Stimulated activated CD8-positive, alpha-beta memory T cell treated with anti-CD3 and anti-CD28 coated beads, Interleukin-4, amount 100 ng/mL, for 4 hours (primary cell): ENCODE measurements at regions not wholly inside any gene's neighbourhood (a gene's known extent, or its start where the extent isn't known, plus 50 kb on each side); places are given as distances from the start of the nearest gene placed in this dataset.

Source experiments
- DNase-seq, 2 donors: peaks; one replicate each; pipeline ENCODE4 v3.0.0-alpha.2; 2020; ENCODE audit warnings: low read depth in 2 of 2, low spot score in 1 of 2

DNA sequence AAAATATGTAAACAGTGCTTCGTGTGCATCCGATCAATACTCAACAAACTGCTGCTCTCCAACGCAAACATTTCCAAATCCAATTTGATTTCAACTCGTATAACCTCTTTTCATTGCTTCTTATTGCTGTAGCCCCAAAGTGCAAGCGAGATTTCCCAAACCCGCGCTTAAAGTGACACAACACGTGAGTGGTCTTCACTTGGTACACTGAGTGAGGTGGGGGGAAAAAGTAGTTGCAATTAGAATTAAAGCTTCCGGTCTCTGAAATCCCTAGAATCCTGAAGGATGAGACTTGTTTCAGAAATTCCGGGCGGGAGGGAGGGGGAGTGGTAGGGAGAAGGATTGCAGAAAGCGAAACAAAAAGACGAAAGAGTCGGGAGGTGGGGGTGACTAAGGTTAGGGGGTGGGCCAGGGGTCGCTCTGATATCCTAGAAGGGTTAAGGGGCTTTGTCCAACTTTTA, 387.5 kb downstream of the BCAT1 start:
- no peak for DNase-seq

DNA sequence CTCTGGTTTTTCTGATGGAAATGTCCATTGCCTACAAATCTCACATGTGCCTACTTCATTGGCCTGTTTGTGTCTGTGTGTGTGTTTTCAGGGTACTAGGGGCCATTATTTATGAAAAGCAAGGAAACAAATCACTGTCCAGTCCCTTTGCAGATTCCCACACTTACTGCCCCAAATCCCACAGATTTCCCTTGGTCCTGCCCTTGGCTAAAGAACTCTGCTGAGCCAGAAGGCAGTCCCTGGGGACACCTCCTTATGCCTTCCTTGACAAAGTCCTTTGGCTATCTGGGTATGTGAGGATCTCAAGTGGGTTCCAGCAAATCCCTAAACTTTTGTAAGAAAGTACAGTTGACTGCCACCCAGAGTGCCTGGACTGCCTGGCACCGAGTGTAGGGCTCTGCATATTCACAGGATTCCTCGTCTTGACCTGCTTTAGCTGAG, 388.1 kb downstream of the BCAT1 start:
- DNase-seq = no peak

DNA sequence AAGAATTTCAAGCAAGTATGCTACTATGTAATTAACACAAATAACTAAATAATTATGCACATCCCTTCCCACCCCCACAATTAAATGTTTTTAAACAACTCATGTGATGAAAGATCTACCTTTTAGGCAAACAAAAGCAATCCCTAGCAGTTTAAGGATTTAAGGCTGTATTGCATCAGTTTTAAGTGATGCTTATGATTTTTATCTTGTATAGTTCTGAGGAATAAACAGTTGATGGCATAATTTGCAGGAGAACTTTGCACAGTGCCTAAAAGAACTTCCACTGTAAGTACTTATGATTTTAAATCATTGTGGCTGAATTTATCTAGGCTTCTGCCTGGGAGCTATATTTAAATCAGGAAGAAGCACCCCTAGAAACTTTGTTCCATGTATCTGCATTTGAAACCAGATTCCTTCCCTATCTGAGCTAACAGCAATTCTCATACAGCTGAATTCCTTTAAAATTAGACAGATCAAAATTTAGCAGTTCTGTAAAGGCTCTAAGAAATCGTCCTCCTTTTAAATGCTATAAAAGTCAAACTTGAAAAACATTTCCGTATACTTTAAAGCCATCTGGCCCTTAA, 388.6 kb downstream of the BCAT1 start:
- no peak for DNase-seq

DNA sequence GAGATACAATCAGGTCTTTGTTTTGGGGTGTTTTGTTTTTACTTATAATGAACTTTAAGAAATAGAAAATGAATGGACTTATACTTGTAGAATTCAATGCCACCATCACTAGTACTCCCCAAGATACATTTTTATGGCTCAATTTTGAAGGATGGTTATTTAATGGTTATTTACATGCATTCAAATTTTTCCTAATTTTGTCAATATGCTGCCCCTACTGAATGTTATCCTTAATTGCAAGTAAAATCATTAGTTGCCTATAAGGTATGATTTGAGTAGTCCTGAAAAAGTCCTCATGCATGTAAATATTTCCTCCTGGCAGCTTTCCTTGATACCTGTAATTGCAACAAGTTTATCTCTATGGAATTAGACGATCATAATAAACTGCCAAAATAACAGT, 391.2 kb downstream of the BCAT1 start:
- DNase-seq = no peak

DNA sequence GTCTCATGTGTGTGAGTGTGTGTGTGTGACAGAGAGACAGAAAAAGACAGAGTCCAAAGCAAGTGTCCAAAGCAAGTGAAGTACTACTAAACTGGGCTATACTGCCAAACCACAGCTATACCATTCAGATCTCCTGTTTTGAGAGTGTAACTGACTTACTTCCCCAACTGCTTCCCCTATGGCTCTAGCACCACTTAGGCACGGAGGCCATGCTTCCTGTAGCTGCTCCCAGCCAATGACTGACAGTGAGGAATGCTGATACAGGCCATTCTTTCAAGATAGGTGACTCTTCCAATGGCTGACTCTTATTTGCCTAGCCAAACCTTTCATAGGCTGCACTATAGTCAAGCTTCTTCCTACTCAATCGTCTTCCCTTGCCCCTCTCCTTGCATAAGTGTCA, 393.2 kb downstream of the BCAT1 start:
- DNase-seq = no peak

DNA sequence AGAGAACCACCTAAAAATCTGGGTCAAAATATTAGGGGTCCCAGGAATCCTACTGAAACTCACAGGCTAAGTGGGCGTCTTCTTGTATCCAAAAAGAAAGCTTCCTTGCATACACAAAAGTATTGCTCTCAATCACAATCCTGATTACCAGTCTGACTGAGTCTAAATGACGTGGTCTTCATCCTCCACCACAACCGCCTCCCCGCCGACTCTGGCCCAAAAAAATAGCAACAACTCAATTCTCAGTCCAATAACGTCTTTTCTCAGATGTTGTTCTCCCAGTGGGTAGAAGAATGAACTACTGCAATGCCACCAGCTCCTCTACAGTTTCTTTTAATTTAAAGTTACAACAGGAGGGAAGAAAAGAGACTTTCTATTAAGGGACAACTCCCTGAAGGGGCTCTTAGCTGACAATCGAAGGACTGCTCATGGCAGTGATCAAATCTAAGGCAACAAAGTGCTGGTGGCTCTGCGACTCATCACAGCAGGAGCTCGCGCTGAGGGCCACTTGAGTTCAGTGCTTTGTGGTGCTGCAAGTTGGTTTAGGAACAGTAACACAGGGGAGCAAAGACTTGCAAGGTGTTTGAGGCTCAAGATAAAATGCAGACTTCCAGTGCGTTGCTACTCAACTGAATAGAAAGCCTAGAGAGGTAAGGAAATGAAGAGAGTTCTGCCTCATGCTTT, 394.1 kb downstream of the BCAT1 start:
- no peak for DNase-seq

DNA sequence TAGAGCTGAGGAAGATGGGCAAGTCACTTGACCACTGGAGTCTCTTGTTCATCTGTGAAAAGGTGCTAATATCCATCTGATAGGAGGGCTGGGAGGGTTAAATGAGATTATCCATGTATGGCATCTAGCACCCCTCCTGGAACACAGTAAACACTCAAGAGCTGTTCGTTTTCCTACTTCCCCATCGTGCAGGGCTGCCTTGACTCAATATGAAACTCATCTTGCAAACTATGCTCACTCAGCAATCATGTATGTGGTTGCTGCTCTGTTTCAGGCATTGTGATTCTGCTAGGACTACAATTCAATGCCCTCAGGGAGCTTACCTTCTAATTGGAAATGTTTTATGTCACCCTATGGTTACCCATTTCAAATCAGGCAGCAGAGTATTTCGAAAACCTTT, 395.6 kb downstream of the BCAT1 start:
- no peak for DNase-seq

DNA sequence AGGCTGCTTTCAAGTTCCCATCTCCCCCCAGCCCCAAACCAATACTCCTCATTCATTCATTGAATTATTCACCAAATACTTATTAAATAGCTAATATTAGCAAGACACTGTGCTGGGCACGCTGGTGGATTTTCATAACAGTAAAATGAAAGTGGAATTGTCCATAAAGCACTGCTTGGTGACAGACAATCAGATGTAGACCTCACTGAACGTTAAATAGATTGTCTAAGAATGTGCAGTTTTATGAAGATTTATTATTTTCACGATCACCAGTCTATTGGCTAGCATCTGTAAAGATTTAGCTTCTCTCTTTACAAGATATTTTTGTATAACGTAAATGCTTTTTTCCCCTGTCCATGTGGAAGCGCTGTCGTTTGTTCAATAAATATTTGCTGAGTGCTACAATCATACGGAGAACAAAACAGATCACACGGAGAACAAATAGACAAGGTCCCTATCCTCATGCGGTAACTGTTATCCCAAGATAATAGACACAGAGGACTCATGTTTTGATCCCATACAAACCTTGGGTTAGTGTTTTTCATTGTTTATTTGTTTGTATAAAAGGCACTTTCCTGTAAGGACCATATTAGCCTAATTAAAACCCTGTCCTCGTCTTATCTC, 397.6 kb downstream of the BCAT1 start:
- no peak for DNase-seq

DNA sequence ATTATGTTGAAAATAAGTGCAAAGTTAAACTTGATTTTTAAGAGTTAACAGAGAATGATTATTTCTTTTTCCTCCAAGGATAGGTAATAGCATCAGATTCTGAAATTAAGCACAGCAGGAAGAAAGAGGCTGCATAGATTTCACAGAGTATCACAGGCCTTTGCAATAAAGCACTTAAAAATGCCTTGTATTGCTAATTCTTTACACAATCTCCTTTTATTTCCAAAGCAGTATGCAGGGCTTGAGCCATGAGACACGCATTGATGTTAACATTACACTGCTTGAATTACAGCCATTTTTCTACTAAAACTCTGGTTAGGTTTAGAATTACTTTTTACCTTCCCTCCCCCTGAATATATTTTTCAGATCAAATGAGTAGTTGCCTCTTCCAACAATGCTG, 398.3 kb downstream of the BCAT1 start:
- no peak for DNase-seq

DNA sequence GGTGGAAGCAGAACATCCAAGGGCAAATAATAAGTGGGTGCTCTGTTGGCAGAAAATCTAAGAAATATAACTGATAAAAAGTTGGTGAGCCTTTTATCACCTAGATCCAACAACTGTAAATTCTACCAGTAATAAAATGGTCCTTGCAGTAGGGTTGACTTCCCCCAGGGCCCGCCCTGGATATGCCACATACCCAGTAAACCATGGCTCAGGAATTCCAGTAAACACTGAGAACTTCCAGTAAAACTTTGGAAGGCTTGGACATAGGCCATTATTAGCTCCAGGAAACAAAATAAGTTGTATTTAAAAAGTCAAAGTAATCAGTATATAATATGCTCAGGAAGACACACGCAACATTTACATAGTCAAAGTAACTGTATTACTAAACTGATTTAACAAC, 402.2 kb downstream of the BCAT1 start:
- DNase-seq = no peak

DNA sequence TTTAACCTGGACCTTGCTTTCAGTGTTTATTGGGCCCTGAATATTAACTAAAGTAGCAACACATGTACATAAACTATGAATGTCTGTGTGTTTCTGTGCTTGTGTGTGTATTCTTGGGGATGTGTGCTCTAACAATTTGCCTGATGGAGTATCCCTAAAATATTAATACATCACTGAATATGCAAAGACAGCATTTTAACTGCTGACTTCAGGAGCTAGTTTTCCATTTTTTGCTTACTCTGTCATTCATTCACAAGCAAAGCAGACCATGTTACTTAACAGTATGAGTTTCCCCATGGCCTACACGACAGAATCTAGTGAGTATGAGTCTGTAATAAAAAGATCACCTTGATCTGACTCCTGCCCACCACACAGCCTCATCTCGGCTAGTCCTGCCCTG, 402.8 kb downstream of the BCAT1 start:
- DNase-seq = no peak

DNA sequence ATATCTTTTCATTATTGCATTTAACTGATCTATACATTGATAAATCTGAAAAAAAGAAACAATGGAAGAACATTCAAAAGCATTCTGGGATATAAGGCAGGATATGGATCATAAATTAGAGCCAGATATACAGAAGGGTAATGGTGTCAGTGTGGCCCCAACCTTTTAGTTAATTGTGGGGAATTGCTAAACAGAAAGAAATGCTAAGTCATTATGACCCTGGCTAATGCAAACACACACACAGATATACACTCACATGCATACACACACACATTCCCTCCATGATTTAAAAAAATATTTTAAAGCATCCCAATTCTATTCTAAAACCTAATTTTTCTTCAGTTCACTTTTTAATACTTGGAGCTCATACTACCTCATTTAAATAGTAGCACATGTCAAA, 404.5 kb downstream of the BCAT1 start:
- no peak for DNase-seq

DNA sequence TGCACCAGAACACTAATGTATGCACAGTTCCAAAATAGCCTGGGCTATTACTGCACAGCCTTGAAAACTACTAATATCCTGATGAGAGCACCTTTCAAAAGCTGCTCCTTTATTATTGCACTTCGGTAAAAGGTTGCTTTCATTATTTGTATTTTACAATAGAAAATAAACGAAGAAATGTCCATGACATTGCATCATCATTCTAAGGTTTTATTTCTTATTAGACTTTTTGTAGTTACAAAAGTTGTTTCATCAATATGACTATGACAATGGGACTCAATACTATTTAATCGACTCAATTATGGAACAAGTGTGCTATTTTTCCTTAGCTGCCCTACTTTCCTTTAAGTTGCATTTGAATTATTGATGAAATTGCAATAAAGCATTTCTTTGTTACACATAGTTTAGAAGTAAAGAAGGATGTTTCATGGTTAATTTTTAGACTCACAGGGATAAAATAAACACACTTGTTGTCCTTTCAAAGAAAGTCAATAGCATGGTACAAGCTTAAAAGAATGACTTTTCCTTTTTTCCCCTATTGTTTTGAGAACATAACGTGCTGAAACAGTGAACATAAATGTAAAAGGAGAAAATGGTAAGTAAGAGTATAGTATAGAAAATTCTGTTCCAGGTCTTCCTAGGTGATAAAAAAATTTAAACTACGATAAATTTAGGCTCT, 407.6 kb downstream of the BCAT1 start:
- DNase-seq = no peak

DNA sequence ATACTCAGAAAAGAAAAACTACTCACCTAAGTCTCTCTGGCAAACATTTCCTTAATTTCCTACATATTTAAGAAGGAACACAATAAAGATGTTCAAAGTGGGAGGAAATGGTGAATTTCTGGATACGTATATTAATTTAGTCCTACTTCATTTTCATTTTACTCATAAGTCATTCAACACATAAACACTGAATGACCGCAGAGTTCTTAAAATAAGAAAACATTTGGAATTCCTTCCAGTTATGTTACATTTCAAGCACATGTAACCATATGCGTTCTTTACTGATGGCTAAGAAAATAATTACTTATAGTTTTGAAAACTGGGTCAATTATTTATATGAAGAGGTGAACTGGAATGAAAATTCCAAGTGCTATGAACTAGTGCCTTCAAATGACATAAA, 409.3 kb downstream of the BCAT1 start:
- no peak for DNase-seq

DNA sequence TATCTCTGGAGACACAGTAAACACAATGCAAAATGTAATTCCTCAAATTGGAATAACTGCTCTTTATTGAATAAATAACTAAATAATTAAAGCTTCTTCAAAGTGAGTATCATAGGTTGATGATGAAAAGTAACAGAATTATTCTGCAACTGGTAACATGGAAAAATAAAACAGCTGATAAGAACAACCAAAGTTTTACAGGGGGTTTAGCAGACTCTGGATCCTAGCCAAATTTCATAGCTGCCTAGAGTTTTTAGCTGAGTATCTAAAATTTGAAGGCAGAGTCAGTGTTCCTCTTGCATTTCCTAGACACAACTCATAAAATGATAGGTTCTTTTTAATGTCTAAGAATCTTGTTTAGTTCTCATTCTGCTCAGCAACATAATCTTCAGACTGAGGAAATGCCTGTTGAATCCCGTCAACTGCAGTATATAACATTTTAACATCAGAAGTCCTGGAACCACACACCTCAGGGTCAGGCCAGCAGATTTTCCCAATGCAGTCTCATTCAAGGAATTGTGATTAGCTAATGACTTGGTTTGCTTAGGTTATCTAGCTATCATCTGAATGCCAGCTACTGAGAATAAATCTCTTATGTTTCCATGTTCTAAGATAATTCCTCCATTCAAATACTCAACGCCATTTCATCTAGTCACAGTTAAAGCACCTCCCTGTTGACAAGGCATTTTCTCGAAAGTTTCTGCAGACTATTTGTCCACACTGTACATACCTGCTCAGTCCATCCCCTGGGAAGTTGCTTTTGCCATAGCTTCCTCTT, 411.6 kb downstream of the BCAT1 start:
- no peak for DNase-seq

DNA sequence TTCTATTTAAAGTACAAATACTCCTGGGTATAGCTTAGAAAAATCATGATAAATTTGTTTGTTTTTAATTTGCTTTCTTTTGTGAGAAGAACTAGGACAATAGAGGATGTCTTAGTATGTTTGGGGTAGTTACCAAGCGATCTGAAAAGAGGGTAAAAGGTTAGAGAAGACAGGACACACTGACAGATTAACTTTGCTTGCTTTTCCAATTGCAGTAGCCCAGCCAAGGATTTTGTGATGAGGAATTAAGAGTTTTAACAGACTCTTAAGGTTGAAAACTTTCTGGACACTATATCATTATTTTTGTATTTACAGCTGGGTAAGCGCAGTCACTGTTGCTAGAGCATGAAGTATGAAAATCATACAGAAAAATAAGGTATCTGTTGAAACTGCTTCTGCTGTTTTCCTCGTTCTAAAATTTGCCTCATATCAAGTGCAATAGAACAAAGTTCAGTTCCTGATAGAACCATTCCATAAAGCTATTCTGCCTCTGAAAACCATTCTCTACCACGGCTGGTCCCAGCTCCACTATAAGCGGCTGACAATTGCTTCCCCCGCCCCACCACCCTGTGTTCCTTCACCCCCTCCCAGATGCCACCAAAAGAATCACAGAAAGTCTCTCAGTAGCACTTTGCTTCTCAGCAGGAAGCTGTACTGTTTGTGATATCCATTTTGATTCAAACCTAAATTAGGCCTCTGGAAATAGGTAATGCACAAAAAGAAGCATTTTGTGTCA, 413.4 kb downstream of the BCAT1 start:
- no peak for DNase-seq

DNA sequence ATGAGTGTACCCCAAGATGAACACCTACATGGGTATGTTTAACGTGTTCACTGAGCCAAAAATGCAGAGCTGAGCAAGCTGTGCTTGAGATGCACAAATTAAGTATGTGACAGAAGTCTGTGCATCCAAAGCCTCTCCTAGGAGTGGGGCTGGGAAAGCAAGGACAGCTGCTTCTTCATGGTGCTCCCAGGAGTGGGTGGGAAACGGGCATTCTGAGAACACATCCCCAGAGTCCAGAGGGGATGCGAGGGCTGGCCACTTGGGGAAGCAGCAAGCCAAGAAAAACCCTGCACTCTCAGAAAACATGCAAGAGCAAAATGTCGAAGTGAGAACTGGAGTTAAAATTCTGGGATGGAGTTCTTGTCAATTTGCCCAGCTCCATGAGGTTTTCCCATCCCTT, 414.3 kb downstream of the BCAT1 start:
- no peak for DNase-seq

DNA sequence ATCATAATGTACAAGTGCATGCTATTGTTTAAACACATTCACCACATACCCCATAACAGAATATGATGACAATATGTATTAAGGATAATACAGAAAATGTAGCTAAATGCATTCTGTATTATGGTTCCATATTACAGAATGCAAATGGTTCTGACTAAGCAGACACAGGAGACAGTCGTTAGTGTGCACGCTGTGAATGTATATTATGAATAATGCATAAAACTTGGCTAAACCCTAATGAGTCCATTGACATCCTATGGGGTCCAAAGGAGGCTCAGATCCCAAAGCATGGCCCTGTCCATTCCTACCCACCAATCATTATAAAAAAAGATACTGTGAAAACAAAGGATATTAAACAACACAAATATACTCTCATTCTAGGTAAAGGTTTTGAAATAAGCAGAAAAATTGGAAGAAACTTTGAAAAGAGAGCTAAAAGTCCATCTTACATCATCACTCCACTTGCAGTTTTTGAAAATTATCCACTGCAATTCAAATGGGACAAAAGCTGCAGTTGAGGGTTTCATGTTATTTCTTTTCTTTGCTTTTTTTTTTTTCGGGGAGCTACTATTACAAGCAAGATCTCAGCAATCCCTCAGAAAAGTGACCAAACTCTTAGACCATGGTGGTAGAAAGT, 415.1 kb downstream of the BCAT1 start:
- DNase-seq = no peak

DNA sequence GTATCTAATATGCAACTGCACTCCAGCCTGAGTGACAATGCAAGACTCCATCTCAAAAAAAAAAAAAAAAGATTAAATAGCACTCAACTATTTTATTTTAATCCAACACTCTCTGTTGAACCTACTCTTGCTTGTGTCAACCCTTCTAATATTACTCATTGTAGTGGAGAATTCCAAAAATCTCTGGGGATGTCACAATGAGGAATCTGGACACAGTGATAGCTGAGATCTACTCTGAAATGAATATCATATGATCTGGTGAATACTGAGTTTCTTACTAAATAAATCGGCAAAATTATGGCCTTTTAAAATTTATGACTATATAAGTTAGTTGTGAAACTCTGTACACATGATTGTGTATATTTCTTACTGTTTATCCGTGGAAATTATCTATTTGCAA, 418.2 kb downstream of the BCAT1 start:
- DNase-seq = no peak

DNA sequence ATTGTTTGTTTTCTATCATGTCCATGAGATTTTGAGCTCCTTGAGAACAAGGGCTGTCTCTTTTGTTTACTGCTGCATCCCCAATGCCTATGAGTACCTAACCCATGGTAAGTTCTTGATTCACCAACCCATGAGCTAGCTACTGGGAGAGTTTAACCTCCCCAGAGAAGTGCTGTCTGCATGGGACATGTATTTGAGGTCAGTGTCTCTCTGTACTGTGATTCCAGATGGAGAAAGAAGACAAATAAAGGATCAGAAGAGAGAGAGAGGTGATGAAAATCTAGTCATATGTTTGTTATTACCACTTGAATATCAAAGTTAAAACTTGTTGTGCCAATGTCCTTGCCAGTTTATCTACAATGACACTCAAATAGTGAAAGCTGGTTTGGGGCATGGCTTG, 421.8 kb downstream of the BCAT1 start:
- no peak for DNase-seq
